ENCODE measurements at regions not wholly inside any gene's neighbourhood (a gene's known extent, or its start where the extent isn't known, plus 50 kb on each side); places are given as distances from the start of the nearest gene placed in this dataset.

DNA sequence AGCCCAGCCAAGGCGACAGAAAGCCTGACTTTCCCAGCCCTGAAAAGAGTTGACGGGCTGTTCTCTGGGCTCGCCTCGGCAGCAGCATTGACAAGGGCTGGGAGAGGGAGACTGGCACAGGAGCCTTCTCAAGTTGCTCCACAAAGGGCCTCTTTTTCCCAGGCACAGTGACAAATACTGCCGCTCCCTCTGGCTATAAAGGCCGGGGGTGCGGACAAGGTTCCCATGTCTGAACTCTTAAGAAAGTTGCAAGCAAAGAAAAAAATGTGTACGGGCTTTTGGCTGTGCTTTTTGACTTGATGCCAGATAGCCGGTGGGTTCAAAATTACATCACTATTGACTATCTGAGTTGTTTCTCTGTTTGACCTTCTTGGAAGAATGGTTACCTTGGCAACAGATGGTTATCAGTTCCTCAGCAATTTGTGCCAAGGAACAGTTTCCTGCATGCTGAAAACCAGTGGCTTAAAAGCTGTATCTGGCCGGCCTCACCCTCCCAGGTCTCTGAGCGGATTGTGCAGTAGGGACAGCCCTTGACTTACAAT is 115.9 kb upstream of the EEPD1 start:
- Mint-ChIP-seq H3K36me3 (ENCODE audit: insufficient read depth) (no peaks in the 10 kb centered on the region), H3K27me3 (peaks cover 19% of the 10 kb centered on the region), H3K4me1 (ENCODE audit: low read depth) (peaks cover 5% of the 10 kb centered on the region), H3K4me3 (ENCODE audit: low read depth) (no peak overlapping the region), H3K9me3 (ENCODE audit: low read depth) (no peaks in the 10 kb centered on the region), H3K27ac (no peak overlapping the region)
- no peak for DNase-seq (ENCODE audit: low spot score, unreplicated experiment)
- TF ChIP-seq, protein P1, sequence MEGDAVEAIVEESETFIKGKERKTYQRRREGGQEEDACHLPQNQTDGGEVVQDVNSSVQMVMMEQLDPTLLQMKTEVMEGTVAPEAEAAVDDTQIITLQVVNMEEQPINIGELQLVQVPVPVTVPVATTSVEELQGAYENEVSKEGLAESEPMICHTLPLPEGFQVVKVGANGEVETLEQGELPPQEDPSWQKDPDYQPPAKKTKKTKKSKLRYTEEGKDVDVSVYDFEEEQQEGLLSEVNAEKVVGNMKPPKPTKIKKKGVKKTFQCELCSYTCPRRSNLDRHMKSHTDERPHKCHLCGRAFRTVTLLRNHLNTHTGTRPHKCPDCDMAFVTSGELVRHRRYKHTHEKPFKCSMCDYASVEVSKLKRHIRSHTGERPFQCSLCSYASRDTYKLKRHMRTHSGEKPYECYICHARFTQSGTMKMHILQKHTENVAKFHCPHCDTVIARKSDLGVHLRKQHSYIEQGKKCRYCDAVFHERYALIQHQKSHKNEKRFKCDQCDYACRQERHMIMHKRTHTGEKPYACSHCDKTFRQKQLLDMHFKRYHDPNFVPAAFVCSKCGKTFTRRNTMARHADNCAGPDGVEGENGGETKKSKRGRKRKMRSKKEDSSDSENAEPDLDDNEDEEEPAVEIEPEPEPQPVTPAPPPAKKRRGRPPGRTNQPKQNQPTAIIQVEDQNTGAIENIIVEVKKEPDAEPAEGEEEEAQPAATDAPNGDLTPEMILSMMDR (IDR thresholded peaks at IDR 0.05; ENCODE audit: unreplicated experiment), result no peak

DNA sequence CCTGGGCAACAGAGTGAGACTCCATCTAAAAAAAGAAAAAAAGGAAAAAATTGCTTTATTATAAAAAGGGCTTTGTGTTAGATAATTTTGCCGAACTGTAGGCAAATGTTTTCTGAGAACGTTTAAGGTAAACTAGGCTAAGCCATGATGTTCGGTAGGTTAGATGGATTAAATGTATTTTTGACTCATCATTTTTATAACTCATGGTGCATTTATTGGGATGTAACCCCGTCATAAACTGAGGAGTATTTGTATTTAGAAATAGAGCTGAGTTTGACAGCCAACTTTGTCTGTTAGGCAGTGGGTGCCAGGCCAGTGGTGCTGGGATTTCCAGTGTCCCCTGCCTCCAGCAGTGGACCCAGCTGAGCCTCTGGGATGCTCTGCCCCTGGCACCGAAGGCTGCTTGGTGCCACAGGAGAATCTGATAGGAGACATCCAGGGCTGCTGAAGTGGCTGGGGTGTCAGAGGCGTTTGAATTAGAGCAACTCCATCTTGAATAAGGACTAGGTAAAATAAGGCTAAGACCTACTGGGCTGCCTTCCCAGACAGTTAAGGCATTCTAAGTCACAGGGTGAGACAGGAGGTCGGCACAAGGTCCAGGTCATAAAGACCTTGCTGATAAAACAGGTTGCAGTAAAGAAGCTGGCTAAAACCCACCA is 114.9 kb upstream of the EEPD1 start:
- Mint-ChIP-seq H3K9me3 (ENCODE audit: low read depth) (no peaks in the 10 kb centered on the region), H3K36me3 (ENCODE audit: insufficient read depth) (no peaks in the 10 kb centered on the region), H3K4me1 (ENCODE audit: low read depth) (peaks cover 5% of the 10 kb centered on the region), H3K27me3 (peaks cover 17% of the 10 kb centered on the region), H3K4me3 (ENCODE audit: low read depth) (no peak overlapping the region), H3K27ac (no peak overlapping the region)
- TF ChIP-seq, protein P1 (IDR thresholded peaks at IDR 0.05; ENCODE audit: unreplicated experiment), result no peak
- no peak for DNase-seq (ENCODE audit: low spot score, unreplicated experiment)

DNA sequence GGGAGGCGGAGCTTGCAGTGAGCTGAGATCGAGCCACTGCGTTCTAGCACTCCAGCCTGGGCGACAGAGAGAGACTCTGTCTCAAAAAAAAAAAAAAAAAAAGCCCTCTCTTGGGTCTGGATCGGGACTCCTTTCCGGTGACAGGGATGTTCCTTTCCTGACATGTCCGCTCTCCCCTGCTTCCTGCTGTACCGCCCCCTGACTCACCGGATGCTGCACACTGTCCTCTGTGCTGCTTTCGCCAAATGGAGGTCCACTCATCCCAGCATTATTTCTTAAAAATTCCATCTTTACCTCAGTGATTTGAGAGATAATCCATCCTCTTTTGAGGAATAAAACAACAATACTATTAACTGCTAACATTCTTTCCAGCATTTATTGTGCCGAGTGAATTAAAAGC is 113.8 kb upstream of the EEPD1 start:
- Mint-ChIP-seq H3K27ac (no peak overlapping the region), H3K4me1 (ENCODE audit: low read depth) (peaks cover 5% of the 10 kb centered on the region), H3K27me3 (peaks cover 8% of the 10 kb centered on the region), H3K36me3 (ENCODE audit: insufficient read depth) (no peaks in the 10 kb centered on the region), H3K4me3 (ENCODE audit: low read depth) (no peak overlapping the region), H3K9me3 (ENCODE audit: low read depth) (no peaks in the 10 kb centered on the region)
- TF ChIP-seq, protein P1 (IDR thresholded peaks at IDR 0.05; ENCODE audit: unreplicated experiment), result no peak
- DNase-seq (ENCODE audit: low spot score, unreplicated experiment), result no peak

DNA sequence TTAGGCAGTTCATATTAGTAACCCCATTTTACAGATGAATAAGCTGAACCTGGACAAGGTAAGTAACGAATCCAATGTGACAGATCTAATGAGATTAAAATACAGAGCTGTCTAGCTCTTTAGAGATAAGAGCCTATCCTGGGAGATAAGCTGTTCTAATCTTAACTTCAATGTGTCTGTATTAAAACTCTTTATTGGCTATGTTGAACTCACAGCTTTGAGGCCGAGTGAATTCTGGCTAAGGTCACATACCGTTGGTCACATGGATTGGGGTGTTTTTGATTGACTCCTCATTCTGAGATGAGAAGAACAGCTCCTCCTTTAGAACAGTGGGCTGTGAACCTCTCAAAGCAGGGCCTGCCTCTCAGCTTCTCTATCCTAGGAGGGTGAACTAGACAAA is 113.4 kb upstream of the EEPD1 start:
- Mint-ChIP-seq H3K4me1 (ENCODE audit: low read depth) (peaks cover 5% of the 10 kb centered on the region), H3K27me3 (peaks cover 6% of the 10 kb centered on the region), H3K27ac (peak overlapping the region; percentile 76), H3K4me3 (ENCODE audit: low read depth) (no peak overlapping the region), H3K9me3 (ENCODE audit: low read depth) (no peaks in the 10 kb centered on the region), H3K36me3 (ENCODE audit: insufficient read depth) (no peaks in the 10 kb centered on the region)
- TF ChIP-seq, protein P1 (IDR thresholded peaks at IDR 0.05; ENCODE audit: unreplicated experiment), result no peak
- no peak for DNase-seq (ENCODE audit: low spot score, unreplicated experiment)

DNA sequence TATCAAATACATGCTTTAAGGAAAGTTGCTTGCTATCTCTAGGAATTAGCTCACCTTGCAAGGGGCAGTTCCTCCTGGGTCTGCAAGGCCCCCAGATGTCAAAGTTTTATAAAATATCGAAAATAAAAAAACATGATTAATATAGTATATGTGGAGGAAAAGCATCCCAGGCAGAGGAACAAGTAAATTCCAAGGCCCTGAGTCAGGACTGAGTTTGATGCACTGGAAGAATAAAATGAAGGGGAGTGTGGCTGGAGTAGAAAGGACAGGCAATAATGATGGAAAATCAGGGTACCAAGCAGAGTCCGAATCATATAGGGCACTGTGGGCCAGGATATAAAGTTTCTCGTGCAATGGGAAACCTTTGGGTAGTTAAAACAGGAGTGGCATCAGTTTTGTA is 112.4 kb upstream of the EEPD1 start:
- peaks cover 5% of the 10 kb centered on the region for H3K4me1 Mint-ChIP-seq (ENCODE audit: low read depth)
- no peak for DNase-seq (ENCODE audit: low spot score, unreplicated experiment)
- H3K9me3 Mint-ChIP-seq (ENCODE audit: low read depth), result no peaks in the 10 kb centered on the region
- no peak overlapping the region for H3K27ac Mint-ChIP-seq
- peaks cover 6% of the 10 kb centered on the region for H3K27me3 Mint-ChIP-seq
- no peaks in the 10 kb centered on the region for H3K36me3 Mint-ChIP-seq (ENCODE audit: insufficient read depth)
- H3K4me3 Mint-ChIP-seq (ENCODE audit: low read depth), result no peak overlapping the region
- TF ChIP-seq, protein P1 (IDR thresholded peaks at IDR 0.05; ENCODE audit: unreplicated experiment), result no peak

Data from progenitor cell of endocrine pancreas (in vitro differentiated cells).